GM12878 (cell line): ENCODE measurements at regions not wholly inside any gene's neighbourhood (a gene's known extent, or its start where the extent isn't known, plus 50 kb on each side); places are given as distances from the start of the nearest gene placed in this dataset.

Source experiments
- ATAC-seq: fragments of 200-7000 bp; cut with Tn5 transposase; 3 replicates; pipeline ENCODE4 v1.9.1; 2020; ENCODE audit warnings: mild to moderate bottlenecking, moderate library complexity
- BruUV-seq: library from RNA; stranded (reverse); fragments of 400-500 nt; replicated peaks from 2 replicates; lab custom pipeline; 2021; lab: Mats Ljungman, UMichigan
- CTCF ChIA-PET: fragments of 300-600 bp; sonication (Branson Sonifier 250); formaldehyde crosslinking; extraction: SDS; loops from one replicate; lab custom pipeline; 2021; ENCODE audit warnings: inconsistent platforms; lab: Yijun Ruan, JAX
- POLR2A ChIA-PET: fragments of 350-600 bp; formaldehyde crosslinking; extraction: SDS; loops from one replicate; lab custom pipeline; 2021; ENCODE audit warnings: inconsistent platforms; lab: Charles Lee
- RAD21 ChIA-PET: fragments of 300-600 bp; sonication (Branson Sonifier 250); formaldehyde crosslinking; loops from one replicate; lab custom pipeline; 2023; ENCODE audit warnings: antibody characterized with exemption; ENCODE audit not compliant: unreplicated experiment; lab: Charles Lee
- SMC1A ChIA-PET: fragments of 300-600 bp; sonication (Branson Sonifier 250); formaldehyde crosslinking; loops from one replicate; lab custom pipeline; 2023; ENCODE audit not compliant: unreplicated experiment, uncharacterized antibody; lab: Charles Lee
- DNase-seq: peaks from one replicate; pipeline ENCODE4 v3.0.0-alpha.2; 2011; ENCODE audit warnings: low read depth, low spot score
- FAIRE-seq: peaks from 3 replicates; lab custom pipeline; 2011; peaks lifted over from hg19 to GRCh38; lab: Jason Lieb, UNC
- H2AFZ ChIP-seq: 2 replicates; pipeline ENCODE4 v1.6.0; 2011; ENCODE audit warnings: low read depth, low read length, control low read depth; ENCODE audit not compliant: control insufficient read depth
- H3K27ac ChIP-seq: 2 replicates; pipeline ENCODE4 v1.5.1; 2011; ENCODE audit warnings: control low read depth; ENCODE audit not compliant: control insufficient read depth, insufficient read depth
- H3K27me3 ChIP-seq, 2 experiments: replicated peaks in 1 of 2; 2 replicates each; pipeline versions ENCODE4 v1.6.0 to v1.6.1; 2011; ENCODE audit warnings: low read length in 1 of 2; ENCODE audit not compliant: control insufficient read depth in 2 of 2, insufficient read depth in 2 of 2
- H3K36me3 ChIP-seq, 2 experiments: 2 replicates each; pipeline ENCODE4 v1.5.1; 2011; ENCODE audit warnings: low read length in 1 of 2; ENCODE audit not compliant: control insufficient read depth in 2 of 2, insufficient read depth in 2 of 2
- H3K4me1 ChIP-seq: 2 replicates; pipeline ENCODE4 v1.6.1; 2011; ENCODE audit warnings: mild to moderate bottlenecking, low read length, moderate library complexity, mixed read lengths; ENCODE audit not compliant: control insufficient read depth, insufficient read depth
- H3K4me2 ChIP-seq: 2 replicates; pipeline ENCODE4 v1.6.0; 2011; ENCODE audit warnings: control low read depth; ENCODE audit not compliant: control insufficient read depth, insufficient read depth
- H3K4me3 ChIP-seq: fragments of 200-600 bp; sonication (generic); 2 replicates; pipeline ENCODE4 v1.5.1; 2016
- H3K79me2 ChIP-seq: 2 replicates; pipeline ENCODE4 v1.6.0; 2011; ENCODE audit warnings: low read length; ENCODE audit not compliant: control insufficient read depth, insufficient read depth
- H3K9ac ChIP-seq: 2 replicates; pipeline ENCODE4 v1.8.0; 2011; ENCODE audit warnings: low read length, control low read depth, mixed read lengths; ENCODE audit not compliant: control insufficient read depth, insufficient read depth
- H3K9me3 ChIP-seq: replicated peaks from 3 replicates; pipeline ENCODE4 v1.5.1; 2011; ENCODE audit warnings: mild to moderate bottlenecking, low read length; ENCODE audit not compliant: control insufficient read depth, insufficient read depth
- H4K20me1 ChIP-seq: 2 replicates; pipeline ENCODE4 v1.6.0; 2011; ENCODE audit not compliant: control insufficient read depth, insufficient read depth
- FOXK2 ChIP-seq: fragments of 450-650 bp; IDR thresholded peaks from 2 replicates; pipeline ENCODE4 v1.6.1; 2017; ENCODE audit warnings: mild to moderate bottlenecking, moderate library complexity
- MTA2 ChIP-seq: fragments of 450-650 bp; IDR thresholded peaks from 2 replicates; pipeline ENCODE4 v1.6.1; 2016; ENCODE audit warnings: low read depth, mild to moderate bottlenecking, moderate library complexity
- NFIC ChIP-seq: IDR thresholded peaks from 2 replicates; pipeline ENCODE4 v1.6.1; 2012; ENCODE audit warnings: low read depth, mild to moderate bottlenecking, inconsistent platforms, low read length, moderate library complexity
- RFX5 ChIP-seq: IDR thresholded peaks from 2 replicates; pipeline ENCODE4 v1.6.1; 2011; ENCODE audit warnings: low read depth, low read length, improper control_type of control experiment
- RUNX3 ChIP-seq: IDR thresholded peaks from 2 replicates; pipeline ENCODE4 v1.6.1; 2012; ENCODE audit warnings: low read length, inconsistent platforms
- SPI1 ChIP-seq: IDR thresholded peaks from 2 replicates; pipeline ENCODE4 v1.6.1; 2011; ENCODE audit warnings: low read depth, mild to moderate bottlenecking, low read length, moderate library complexity, borderline replicate concordance; ENCODE audit not compliant: insufficient read depth
- TAF1 ChIP-seq: IDR thresholded peaks from 2 replicates; pipeline ENCODE4 v1.6.1; 2011; ENCODE audit warnings: mild to moderate bottlenecking, low read depth, low read length, borderline replicate concordance
- YBX1 ChIP-seq: fragments of 450-650 bp; IDR thresholded peaks from 2 replicates; pipeline ENCODE4 v1.6.1; 2016; ENCODE audit warnings: antibody characterized with exemption
- WGBS: methylation state at CpG from one replicate; pipeline ENCODE4 v1.1.6; 2016; ENCODE audit warnings: low lambda C conversion rate; ENCODE audit not compliant: insufficient replicate concordance, insufficient coverage; ENCODE audit errors: missing lambda C conversion rate; 5-methylcytosine and 5-hydroxymethylcytosine counted together
- in situ Hi-C: fragments of 300-500 bp; cut with MboI; formaldehyde crosslinking; loops from 9 replicates; pipeline ENCODE4 v1.14.3; 2018; ENCODE audit warnings: mixed read lengths
- intact Hi-C: fragments of 100-400 bp; cut with micrococcal nuclease; formaldehyde crosslinking; loops from one replicate; pipeline ENCODE4 v1.14.2; 2022; ENCODE audit not compliant: unreplicated experiment
- TF ChIP-seq, protein P1 (sequence below): fragments of 150-350 bp; IDR thresholded peaks from 2 replicates; pipeline ENCODE4 v1.6.1; 2014; ENCODE audit warnings: mild to moderate bottlenecking, low read depth, low read length
- TF ChIP-seq, protein P2 (sequence below): fragments of 450-650 bp; IDR thresholded peaks from 2 replicates; pipeline ENCODE4 v1.6.1; 2017; ENCODE audit warnings: mild to moderate bottlenecking
- TF ChIP-seq, protein P3 (sequence below): fragments of 450-650 bp; IDR thresholded peaks from 2 replicates; pipeline ENCODE4 v1.6.1; 2017; ENCODE audit warnings: mild to moderate bottlenecking, low read depth, inconsistent platforms; ENCODE audit not compliant: poor library complexity, severe bottlenecking
- TF ChIP-seq, protein P4 (sequence below): fragments of 450-650 bp; formaldehyde crosslinking; IDR thresholded peaks from 2 replicates; pipeline ENCODE4 v1.5.0; 2022; ENCODE audit warnings: mild to moderate bottlenecking, missing genetic modification characterization

DNA sequence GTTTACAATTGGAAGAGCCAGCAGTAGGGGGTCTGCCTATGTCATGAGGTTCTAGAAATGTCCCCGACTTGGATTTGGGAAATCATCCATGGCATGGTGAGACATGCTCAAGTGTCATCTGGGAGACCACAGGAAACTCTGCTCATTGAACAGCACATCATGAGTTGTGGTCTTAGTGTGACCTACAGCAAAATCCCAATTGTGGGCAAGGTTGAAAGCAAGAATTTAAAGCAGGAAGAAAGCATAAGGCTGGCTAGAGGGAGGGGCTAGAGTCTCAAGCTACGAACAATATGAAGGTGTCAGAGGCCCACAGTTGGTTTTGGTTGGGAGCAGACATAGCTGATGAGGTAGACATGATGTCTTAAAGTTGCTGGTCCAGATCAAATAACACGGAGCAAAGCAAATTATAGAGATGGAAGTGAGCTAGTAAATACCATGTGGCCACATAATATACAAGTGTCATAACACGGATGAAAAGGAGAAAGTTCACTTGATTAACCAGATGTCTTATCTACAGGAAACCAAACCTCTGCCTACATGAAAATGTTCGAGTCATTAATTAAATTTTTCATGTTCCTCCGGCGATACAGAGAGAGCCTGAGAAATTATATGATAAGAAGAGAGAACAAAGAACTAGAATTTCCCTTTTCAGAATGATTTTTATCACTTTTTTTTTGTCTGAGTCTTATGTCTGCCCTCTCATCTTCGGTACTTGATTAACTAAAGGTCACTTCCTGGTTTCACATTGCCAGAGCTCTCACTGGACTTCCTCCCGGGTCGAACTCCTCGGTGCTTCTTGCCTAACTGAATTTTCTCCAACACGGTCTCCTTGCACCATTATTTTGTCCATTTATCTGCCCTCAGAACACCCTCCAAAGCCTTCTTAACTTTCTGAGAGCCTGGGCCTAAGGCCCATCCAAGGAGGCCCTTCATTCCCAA lies 67.5 kb upstream of the DUSP10 start:
- in situ Hi-C loops (no loop called here), intact Hi-C loops (no loop called here)
- SMC1A ChIA-PET = interaction anchor here (1.0 to 2.6 kb wide), 14 partner anchors 10 to 242 kb away, joined by 3 to 26 read pairs (median 6); no protein-coding TSS in a partner anchor
- Histone ChIP-seq H3K9me3 (no peaks in the 10 kb centered on the region; the same call in 2 of the 3 replicates), H3K4me2 (peak overlapping the region; percentile 68), H3K4me3 (0 out of 2 replicates have a peak overlapping the region, but pooled peaks have one; percentile 0), H2AFZ (peak overlapping the region; percentile 20), H3K4me1 (peaks cover 18% of the 10 kb centered on the region), H3K27ac (0 out of 2 replicates have a peak overlapping the region, but pooled peaks have one; percentile 6), H3K36me3 (no peaks in the 10 kb centered on the region), H3K79me2 (no peaks in the 10 kb centered on the region), H3K27me3 (no peaks in the 10 kb centered on the region), H4K20me1 (no peaks in the 10 kb centered on the region), H3K9ac (no peak overlapping the region)
- FAIRE-seq = peak; percentile 27
- RAD21 ChIA-PET = interaction anchor here (0.8 to 3.0 kb wide), 10 partner anchors 10 to 83 kb away, joined by 3 to 15 read pairs (median 4); partner anchors contain the start of gene DUSP10
- CTCF ChIA-PET = interaction anchor here (0.8 to 2.3 kb wide), 8 partner anchors 14 to 200 kb away, joined by 3 to 9 read pairs (median 4); no protein-coding TSS in a partner anchor
- no TSS peak for BruUV-seq
- POLR2A ChIA-PET = interaction anchor here (0.6 to 2.3 kb wide), 6 partner anchors 13 to 101 kb away, joined by 3 to 7 read pairs (median 3); no protein-coding TSS in a partner anchor
- WGBS = 19% methylated on average over 12 of the region's 12 CpGs
- DNase-seq = no peak
- peak; percentile 73 for ATAC-seq
- TF ChIP-seq, protein P1, sequence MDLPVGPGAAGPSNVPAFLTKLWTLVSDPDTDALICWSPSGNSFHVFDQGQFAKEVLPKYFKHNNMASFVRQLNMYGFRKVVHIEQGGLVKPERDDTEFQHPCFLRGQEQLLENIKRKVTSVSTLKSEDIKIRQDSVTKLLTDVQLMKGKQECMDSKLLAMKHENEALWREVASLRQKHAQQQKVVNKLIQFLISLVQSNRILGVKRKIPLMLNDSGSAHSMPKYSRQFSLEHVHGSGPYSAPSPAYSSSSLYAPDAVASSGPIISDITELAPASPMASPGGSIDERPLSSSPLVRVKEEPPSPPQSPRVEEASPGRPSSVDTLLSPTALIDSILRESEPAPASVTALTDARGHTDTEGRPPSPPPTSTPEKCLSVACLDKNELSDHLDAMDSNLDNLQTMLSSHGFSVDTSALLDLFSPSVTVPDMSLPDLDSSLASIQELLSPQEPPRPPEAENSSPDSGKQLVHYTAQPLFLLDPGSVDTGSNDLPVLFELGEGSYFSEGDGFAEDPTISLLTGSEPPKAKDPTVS = no peak
- TF ChIP-seq SPI1 (peak; percentile 53; the same call in 1 of the 2 replicates), YBX1 (no peak), MTA2 (peak; percentile 24; the same call in 1 of the 2 replicates), RFX5 (0 out of 2 replicates have a peak, but pooled peaks have one; percentile 15), FOXK2 (no peak), RUNX3 (peak; percentile 74), TAF1 (no peak), NFIC (0 out of 2 replicates have a peak, but pooled peaks have one; percentile 5)
- TF ChIP-seq, protein P2, sequence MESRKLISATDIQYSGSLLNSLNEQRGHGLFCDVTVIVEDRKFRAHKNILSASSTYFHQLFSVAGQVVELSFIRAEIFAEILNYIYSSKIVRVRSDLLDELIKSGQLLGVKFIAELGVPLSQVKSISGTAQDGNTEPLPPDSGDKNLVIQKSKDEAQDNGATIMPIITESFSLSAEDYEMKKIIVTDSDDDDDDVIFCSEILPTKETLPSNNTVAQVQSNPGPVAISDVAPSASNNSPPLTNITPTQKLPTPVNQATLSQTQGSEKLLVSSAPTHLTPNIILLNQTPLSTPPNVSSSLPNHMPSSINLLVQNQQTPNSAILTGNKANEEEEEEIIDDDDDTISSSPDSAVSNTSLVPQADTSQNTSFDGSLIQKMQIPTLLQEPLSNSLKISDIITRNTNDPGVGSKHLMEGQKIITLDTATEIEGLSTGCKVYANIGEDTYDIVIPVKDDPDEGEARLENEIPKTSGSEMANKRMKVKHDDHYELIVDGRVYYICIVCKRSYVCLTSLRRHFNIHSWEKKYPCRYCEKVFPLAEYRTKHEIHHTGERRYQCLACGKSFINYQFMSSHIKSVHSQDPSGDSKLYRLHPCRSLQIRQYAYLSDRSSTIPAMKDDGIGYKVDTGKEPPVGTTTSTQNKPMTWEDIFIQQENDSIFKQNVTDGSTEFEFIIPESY = no peak
- TF ChIP-seq, protein P3, sequence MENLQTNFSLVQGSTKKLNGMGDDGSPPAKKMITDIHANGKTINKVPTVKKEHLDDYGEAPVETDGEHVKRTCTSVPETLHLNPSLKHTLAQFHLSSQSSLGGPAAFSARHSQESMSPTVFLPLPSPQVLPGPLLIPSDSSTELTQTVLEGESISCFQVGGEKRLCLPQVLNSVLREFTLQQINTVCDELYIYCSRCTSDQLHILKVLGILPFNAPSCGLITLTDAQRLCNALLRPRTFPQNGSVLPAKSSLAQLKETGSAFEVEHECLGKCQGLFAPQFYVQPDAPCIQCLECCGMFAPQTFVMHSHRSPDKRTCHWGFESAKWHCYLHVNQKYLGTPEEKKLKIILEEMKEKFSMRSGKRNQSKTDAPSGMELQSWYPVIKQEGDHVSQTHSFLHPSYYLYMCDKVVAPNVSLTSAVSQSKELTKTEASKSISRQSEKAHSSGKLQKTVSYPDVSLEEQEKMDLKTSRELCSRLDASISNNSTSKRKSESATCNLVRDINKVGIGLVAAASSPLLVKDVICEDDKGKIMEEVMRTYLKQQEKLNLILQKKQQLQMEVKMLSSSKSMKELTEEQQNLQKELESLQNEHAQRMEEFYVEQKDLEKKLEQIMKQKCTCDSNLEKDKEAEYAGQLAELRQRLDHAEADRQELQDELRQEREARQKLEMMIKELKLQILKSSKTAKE = peak; percentile 6
- TF ChIP-seq, protein P4, sequence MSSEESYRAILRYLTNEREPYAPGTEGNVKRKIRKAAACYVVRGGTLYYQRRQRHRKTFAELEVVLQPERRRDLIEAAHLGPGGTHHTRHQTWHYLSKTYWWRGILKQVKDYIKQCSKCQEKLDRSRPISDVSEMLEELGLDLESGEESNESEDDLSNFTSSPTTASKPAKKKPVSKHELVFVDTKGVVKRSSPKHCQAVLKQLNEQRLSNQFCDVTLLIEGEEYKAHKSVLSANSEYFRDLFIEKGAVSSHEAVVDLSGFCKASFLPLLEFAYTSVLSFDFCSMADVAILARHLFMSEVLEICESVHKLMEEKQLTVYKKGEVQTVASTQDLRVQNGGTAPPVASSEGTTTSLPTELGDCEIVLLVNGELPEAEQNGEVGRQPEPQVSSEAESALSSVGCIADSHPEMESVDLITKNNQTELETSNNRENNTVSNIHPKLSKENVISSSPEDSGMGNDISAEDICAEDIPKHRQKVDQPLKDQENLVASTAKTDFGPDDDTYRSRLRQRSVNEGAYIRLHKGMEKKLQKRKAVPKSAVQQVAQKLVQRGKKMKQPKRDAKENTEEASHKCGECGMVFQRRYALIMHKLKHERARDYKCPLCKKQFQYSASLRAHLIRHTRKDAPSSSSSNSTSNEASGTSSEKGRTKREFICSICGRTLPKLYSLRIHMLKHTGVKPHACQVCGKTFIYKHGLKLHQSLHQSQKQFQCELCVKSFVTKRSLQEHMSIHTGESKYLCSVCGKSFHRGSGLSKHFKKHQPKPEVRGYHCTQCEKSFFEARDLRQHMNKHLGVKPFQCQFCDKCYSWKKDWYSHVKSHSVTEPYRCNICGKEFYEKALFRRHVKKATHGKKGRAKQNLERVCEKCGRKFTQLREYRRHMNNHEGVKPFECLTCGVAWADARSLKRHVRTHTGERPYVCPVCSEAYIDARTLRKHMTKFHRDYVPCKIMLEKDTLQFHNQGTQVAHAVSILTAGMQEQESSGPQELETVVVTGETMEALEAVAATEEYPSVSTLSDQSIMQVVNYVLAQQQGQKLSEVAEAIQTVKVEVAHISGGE = no peak
